ENCODE measurements at regions not wholly inside any gene's neighbourhood (a gene's known extent, or its start where the extent isn't known, plus 50 kb on each side); places are given as distances from the start of the nearest gene placed in this dataset.
"Not testable (repeated sequence)": the region's sequence is repeated elsewhere in the genome, so short reads cannot be mapped to it uniquely, and the experiment has no call there.

- DNase-seq = no peak
- intact Hi-C loops (cut with DNase I, micrococcal nuclease) = no loop called here
- ATAC-seq = no peak
- no peak for TF ChIP-seq CTCF (IDR thresholded peaks at IDR 0.05)
- Histone ChIP-seq H3K4me1 (ENCODE audit: low read depth) (no peaks in the 10 kb centered on the region), H3K9me3 (no peaks in the 10 kb centered on the region), H3K36me3 (ENCODE audit: low read depth) (no peaks in the 10 kb centered on the region), H3K4me3 (no peak overlapping the region)
Observed at GRCh38 chr19:21622920-21623319, 117.5 kb downstream of the ZNF429 start.

GRCh38 chr19:21621671-21622070, 116.3 kb downstream of the ZNF429 start:
- Histone ChIP-seq H3K9me3 (no peaks in the 10 kb centered on the region), H3K36me3 (ENCODE audit: low read depth) (no peaks in the 10 kb centered on the region), H3K4me1 (ENCODE audit: low read depth) (no peaks in the 10 kb centered on the region), H3K4me3 (no peak overlapping the region)
- intact Hi-C loops (cut with DNase I, micrococcal nuclease) = no loop called here
- TF ChIP-seq CTCF (IDR thresholded peaks at IDR 0.05) = no peak
- DNase-seq (no peak), ATAC-seq (no peak)

GRCh38 chr19:21617740-21618339, 112.4 kb downstream of the ZNF429 start:
- ATAC-seq = no peak

GRCh38 chr19:21614776-21615175, 109.4 kb downstream of the ZNF429 start:
- intact Hi-C loops (cut with DNase I, micrococcal nuclease); ATAC-seq; H3K9me3 ChIP-seq; H3K36me3 ChIP-seq (ENCODE audit: low read depth); H3K4me1 ChIP-seq (ENCODE audit: low read depth); DNase-seq; H3K4me3 ChIP-seq: not testable (repeated sequence)

More at GRCh38 chr19:21617740-21618339, 112.4 kb downstream of the ZNF429 start:
- intact Hi-C loops (cut with DNase I, micrococcal nuclease) = no loop called here
- Histone ChIP-seq H3K4me3 (no peak overlapping the region), H3K4me1 (ENCODE audit: low read depth) (no peaks in the 10 kb centered on the region), H3K9me3 (no peaks in the 10 kb centered on the region), H3K36me3 (ENCODE audit: low read depth) (no peaks in the 10 kb centered on the region)
- TF ChIP-seq CTCF (IDR thresholded peaks at IDR 0.05) = no peak
- DNase-seq = no peak

- ATAC-seq; intact Hi-C loops (cut with DNase I, micrococcal nuclease); H3K4me1 ChIP-seq (ENCODE audit: low read depth); H3K36me3 ChIP-seq (ENCODE audit: low read depth); H3K9me3 ChIP-seq; H3K4me3 ChIP-seq; DNase-seq: not testable (repeated sequence)
Observed at GRCh38 chr19:21613201-21613600, 107.8 kb downstream of the ZNF429 start.

- ATAC-seq = no peak
- H3K36me3 ChIP-seq (ENCODE audit: low read depth) = no peaks in the 10 kb centered on the region
- TF ChIP-seq CTCF (IDR thresholded peaks at IDR 0.05) = no peak
- H3K4me1 ChIP-seq (ENCODE audit: low read depth) = peaks cover 3% of the 10 kb centered on the region
- DNase-seq = no peak
- H3K4me3 ChIP-seq = no peak overlapping the region
- intact Hi-C loops (cut with DNase I, micrococcal nuclease) = no loop called here
- H3K9me3 ChIP-seq = no peaks in the 10 kb centered on the region
Observed at GRCh38 chr19:21612403-21612872, 107.0 kb downstream of the ZNF429 start.

Data from mucosa of descending colon (tissue), 3 donors.